ENCODE measurements at regions not wholly inside any gene's neighbourhood (a gene's known extent, or its start where the extent isn't known, plus 50 kb on each side); places are given as distances from the start of the nearest gene placed in this dataset.

DNA sequence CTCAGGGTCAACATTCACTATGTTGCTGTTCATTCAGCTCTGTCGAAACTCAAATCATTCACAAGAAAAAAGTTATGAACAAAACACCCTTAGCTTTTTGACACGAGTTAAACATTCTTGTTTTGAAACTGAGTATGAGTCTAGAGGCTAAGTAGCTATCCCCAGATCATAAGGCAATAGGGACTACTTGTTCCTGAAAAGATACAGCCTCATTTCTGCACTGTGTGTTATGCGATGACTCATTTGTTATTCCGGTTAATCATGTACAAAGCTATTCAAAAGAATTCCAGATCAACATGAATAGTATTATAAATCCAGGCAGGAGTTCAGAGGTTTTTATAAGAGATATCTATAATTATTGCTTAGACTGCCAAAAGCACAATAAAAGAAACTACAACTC lies 908.0 kb downstream of the QKI start:
- Histone ChIP-seq H3K4me1 (ENCODE audit: control insufficient read depth in 1 of 2, insufficient read depth in 2 of 2, low read length in 2 of 2) (no peaks in the 10 kb centered on the region), H3K9me3 (ENCODE audit: control insufficient read depth in 1 of 2, insufficient read depth in 1 of 2, low read depth in 1 of 2, low read length in 2 of 2) (peaks cover 0 to 10% of the 10 kb centered on the region in 2 experiments; a peak in 2 of 4 replicates), H3K9ac (ENCODE audit: low read length) (no peak overlapping the region), H3K27ac (ENCODE audit: low read depth, low read length) (no peak overlapping the region), H3K36me3 (ENCODE audit: control insufficient read depth in 1 of 2, insufficient read depth in 2 of 2, low read length in 2 of 2) (no peaks in the 10 kb centered on the region), H3K4me2 (ENCODE audit: low read length) (no peak overlapping the region), H3K9me2 (ENCODE audit: insufficient read depth) (no peaks in the 10 kb centered on the region), H3K79me2 (ENCODE audit: insufficient read depth, low read length) (no peaks in the 10 kb centered on the region), H2AFZ (ENCODE audit: low read depth, low read length, poor library complexity, severe bottlenecking) (no peak overlapping the region), H3K27me3 (ENCODE audit: insufficient read depth, low read length) (no peaks in the 10 kb centered on the region), H3K4me3 (replicated peaks in 1 of 2; ENCODE audit: low read depth in 1 of 2, low read length in 2 of 2) (no peak overlapping the region), H4K20me1 (ENCODE audit: insufficient read depth) (no peaks in the 10 kb centered on the region)
- DNase-seq (ENCODE audit: low read depth, low spot score) (no peak), ATAC-seq (no peak)
- RAD21 ChIA-PET (ENCODE audit: low non-redundant PET in 1 of 2, low total read pairs in 2 of 2, uncharacterized antibody in 2 of 2, unreplicated experiment in 2 of 2), result no interaction called here
- intact Hi-C loops (cut with micrococcal nuclease), result no loop called here
- CTCF ChIA-PET, result no interaction called here
- TF ChIP-seq JUND (IDR thresholded peaks at IDR 0.05) (no peak), ELF1 (IDR thresholded peaks at IDR 0.05; ENCODE audit: borderline replicate concordance, low read depth) (no peak), SIN3A (IDR thresholded peaks at IDR 0.05; ENCODE audit: low read depth) (no peak), YY1 (IDR thresholded peaks at IDR 0.05; ENCODE audit: extremely low read depth, insufficient replicate concordance, low read depth, low read length) (no peak), RAD21 (IDR thresholded peaks at IDR 0.05; ENCODE audit: low read depth) (no peak), ZFX (IDR thresholded peaks at IDR 0.05) (no peak), POLR2AphosphoS5 (IDR thresholded peaks at IDR 0.05; ENCODE audit: low read depth, low read length) (no peak), EZH2 (IDR thresholded peaks at IDR 0.05) (no peak), CEBPB (IDR thresholded peaks at IDR 0.05; ENCODE audit: low read depth) (no peak), POLR2A (IDR thresholded peaks at IDR 0.05; ENCODE audit: borderline replicate concordance, extremely low read depth, insufficient read depth, insufficient read length) (no peak), FOSL1 (IDR thresholded peaks at IDR 0.05; ENCODE audit: low read depth) (no peak), CTCF (IDR thresholded peaks at IDR 0.05 in 2 of 3, conservative IDR thresholded peaks at IDR 0.05 in 1 of 3; ENCODE audit: borderline replicate concordance in 1 of 3, insufficient read depth in 1 of 3, low read depth in 2 of 3, low read length in 2 of 3) (no peak), CBX3 (IDR thresholded peaks at IDR 0.05; ENCODE audit: low read depth) (no peak), TCF7L2 (IDR thresholded peaks at IDR 0.05; ENCODE audit: borderline replicate concordance, extremely low read depth, insufficient read depth, insufficient read length) (no peak)
- TF ChIP-seq, protein P1, sequence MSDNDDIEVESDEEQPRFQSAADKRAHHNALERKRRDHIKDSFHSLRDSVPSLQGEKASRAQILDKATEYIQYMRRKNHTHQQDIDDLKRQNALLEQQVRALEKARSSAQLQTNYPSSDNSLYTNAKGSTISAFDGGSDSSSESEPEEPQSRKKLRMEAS (IDR thresholded peaks at IDR 0.05), result no peak
- TF ChIP-seq, protein P2, sequence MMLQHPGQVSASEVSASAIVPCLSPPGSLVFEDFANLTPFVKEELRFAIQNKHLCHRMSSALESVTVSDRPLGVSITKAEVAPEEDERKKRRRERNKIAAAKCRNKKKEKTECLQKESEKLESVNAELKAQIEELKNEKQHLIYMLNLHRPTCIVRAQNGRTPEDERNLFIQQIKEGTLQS (IDR thresholded peaks at IDR 0.05), result no peak
- no TSS peak for BruUV-seq (replicated peaks)
- POLR2A ChIA-PET, result no interaction called here
